Stimulated activated CD4-positive, alpha-beta T cell treated with anti-CD3 and anti-CD28 coated beads, Interleukin-15, amount 100 ng/mL, for 1 hour (primary cell): ENCODE measurements at regions not wholly inside any gene's neighbourhood (a gene's known extent, or its start where the extent isn't known, plus 50 kb on each side); places are given as distances from the start of the nearest gene placed in this dataset.

Source experiments
- DNase-seq, 2 donors: peaks; one replicate each; pipeline ENCODE4 v3.0.0-alpha.2; 2020; ENCODE audit warnings: low read depth in 1 of 2, low spot score in 1 of 2

DNA sequence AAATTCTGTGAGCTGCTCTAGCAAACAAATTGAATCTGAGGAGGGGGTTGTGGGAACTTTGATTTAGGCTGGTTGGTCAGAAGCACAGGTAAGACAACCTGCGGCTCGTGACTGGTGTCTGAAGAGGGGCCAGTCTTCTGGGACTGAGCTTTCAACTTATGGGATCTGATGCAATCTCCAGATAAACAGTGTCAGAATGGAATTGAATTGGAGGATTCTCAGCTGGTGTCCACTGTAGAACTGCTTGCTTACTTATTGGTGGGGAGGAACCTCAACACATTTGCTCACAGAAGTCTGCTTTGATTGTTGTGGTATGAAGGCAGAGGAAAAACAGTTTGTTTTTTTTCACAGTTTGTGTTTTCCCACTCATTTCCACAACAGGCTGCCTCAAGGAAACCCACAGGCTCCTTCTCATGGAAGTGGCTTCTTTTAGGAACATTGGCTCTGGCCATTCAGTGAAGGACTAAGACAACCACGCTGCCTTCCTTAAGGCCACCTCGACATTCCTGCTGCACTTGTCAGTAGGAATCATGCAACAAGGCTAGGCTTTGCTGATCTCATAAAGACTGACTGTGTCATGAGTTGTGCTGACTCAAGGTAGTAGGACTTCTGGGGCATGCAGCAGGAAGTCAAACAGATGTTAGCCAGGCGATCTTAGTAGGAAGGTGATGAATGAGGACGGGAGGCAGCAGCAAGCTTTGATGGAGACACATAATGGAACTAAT lies 104.7 kb downstream of the TSN start:
- no peak for DNase-seq

DNA sequence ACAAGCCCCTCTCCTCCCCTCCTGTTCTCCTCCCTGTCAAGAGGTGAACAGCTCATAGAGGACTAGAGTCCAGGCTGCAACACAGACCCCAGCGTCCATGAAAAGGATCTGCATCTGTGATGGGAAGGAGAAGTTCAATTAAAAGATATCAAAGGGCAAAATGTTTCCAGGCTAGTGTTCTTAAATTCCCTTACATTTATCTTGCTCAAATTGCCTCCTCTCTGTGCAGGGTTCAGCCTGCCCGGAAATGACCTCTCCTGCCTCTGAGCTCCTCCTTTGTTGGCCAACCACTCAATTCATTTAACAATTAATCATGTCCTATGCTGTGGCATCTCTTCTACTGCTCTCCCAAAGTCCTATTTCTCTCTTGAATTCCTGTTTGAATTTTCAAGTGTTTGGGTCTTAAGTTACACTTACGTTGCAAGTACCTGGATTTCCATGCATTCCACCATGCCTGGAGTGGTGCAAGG lies 105.3 kb downstream of the TSN start:
- DNase-seq: no peak

DNA sequence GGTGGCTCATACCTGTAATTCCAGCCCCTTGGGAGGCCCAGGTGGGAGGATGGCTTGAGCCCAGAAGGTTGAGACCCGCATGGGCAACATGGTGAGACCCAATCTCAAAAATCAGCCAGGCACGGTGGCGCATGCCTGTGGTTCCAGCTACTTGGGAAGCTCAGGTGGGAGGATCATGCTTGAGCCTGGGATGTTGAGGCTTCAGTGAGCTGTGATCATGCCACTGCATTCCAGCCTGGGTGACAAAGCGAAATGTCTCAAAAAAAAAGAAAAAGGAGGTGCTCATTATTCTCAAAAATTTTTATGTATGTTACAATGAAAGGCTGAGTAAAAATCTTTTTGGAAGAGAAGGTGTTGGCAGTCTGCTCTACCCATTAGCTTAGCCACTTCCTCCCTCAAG lies 106.8 kb downstream of the TSN start:
- no peak for DNase-seq

DNA sequence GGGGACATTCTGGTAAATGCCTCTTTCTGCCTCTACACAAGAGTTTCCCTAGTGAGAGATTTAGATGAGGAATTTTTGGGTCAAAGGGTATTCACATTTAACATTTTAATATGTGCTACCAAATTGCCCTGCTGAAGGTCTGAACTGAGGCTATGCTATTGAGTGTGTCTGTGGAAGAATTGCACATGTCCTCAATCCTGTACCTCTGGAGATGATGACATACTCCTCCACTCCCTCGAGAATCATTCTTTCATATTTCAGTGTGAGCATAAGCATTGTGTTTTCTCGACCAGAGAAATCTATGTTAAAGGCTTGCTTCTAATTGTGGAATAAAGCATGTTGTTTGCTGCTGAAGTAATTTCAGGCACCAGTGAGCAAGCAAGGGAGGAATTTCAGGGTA lies 110.5 kb downstream of the TSN start:
- DNase-seq: no peak

DNA sequence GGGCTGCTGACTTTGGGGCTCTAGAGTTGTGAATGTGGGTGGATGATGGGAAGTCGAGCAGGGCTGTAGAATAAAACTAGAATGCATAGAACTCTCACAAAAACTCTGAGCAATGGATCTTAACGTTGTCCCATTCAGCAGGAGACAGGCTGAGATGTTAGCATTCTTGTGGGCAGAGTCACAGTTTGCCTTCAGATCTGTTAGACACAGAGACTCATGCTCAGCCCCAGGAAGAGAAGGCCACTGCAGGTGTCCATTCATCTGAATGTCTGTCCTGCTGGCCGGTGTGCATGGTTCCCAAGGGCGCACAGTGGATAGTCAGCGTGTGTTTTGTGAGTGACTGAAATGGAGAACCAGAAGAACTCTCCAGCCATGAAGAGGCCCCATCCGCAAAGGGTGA lies 111.3 kb downstream of the TSN start:
- DNase-seq: no peak

DNA sequence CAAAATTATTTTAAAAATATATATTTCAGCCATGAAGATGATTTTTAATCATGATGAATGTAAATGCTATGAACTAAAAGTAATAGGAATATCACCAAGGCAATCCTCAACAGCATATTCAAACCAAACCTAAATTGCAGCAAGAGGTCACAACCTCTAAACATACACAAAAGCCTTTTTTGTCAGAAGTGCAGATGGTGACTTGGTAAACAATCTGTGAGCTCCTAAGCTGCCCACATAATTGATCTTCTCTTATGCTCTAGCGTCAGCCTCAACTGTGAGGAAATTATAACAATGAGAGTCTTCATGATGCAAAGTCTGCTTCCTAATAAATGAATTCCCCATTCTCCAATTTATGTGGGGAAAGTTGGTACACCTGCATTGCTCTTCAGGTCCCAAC lies 113.2 kb downstream of the TSN start:
- no peak for DNase-seq

DNA sequence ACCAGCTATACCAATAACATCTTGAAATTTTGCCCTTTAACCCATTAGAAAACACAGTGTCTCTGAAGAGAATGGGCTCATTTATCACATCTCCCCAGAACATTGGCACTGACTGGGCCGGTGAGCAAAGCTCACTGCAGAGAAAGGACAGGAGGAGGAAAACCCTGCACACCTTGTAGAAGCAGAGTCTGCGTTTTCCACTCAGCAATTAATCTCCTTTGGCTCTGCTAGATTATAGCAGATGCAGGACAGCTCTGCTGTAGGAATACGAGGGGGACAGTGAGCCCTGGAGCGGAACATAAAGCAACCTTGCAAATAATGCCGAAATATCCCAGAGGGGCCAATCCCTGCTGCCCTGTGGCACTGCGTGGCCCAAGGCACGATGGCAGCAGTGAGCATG lies 113.9 kb downstream of the TSN start:
- DNase-seq: no peak

DNA sequence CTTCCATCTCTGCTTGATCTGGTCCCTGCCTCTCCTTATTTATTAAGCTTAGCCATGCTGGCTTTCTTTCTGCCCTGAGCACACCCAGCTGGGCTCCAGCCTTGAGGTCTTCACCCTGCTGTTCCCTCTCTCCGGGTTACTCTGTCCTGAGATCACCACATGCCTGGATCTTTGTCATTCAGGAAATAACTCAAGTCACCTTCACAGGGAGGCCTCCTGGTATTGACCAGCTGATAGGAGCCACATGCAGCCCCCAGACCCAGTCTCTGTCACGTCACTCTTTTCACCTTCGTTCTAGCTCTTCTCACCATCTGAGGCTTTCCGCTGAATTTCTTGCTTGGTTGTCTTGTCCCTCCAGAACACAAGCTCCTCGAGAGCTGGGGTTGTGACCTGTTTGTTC lies 114.4 kb downstream of the TSN start:
- no peak for DNase-seq

DNA sequence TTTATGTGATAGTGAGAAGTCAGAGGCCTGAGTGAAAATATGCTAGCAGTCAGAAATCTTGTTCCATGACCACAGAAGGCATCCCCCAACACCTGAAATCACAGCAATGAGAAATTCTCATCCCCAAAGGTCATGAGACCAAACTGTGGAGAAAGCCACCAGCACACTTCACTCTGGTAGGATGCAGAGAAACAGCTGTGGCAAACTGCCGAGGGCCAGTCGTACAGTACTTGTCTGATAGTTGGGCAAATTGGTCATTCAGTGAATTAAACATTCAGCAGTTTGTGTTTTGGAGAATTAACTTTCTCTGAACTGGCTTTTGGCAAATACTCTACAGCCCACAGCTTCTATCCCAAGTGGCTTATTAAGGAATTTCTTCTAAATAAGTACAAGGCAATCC lies 117.2 kb downstream of the TSN start:
- DNase-seq: no peak

DNA sequence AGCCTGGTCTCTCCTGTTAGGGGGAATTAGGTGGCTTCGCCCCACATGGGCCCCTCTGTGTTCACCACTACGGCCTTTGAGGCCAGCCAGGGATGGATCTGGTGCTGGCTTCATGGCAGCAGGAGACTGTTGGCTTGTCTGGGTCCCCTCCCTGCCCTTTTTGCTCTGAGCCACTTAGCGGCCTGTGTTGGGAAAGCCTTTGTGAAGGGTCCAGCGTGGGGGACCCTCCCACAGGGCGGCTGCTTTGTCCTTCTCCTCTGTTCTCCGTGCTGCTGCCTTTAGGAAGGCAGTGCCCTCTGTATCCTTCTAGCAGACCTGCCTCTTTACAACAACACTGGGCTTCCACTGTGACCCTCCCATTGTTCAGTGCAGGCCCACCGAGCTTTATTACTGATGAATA lies 118.4 kb downstream of the TSN start:
- DNase-seq: no peak

DNA sequence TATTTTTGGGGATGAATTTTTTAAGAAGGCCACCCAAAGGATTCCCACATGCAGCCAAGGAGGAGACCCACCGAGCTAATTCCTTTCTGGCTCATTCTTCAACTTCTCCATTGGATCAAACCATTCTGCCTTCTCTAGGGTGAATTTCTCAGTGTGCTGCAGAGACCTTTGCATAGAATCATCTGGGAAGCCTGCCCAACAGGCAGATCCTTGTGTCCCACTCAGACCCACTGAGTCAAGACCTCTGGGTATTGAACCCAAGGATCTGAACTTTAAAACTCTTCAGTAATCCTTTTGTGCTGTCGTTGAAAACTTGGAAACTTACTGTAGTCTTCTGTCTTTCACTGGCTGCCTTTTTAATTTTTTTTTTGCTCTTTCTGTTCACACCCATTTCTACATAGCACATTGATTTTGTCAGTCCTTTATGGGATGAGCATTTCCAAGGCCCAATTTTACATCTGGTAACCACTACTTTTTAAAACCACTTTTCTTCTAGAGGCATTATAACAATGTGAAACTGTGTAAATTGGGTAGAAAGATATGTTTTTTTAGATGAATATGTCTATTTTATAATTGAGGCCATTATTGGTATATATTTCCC lies 120.2 kb downstream of the TSN start:
- DNase-seq: no peak

DNA sequence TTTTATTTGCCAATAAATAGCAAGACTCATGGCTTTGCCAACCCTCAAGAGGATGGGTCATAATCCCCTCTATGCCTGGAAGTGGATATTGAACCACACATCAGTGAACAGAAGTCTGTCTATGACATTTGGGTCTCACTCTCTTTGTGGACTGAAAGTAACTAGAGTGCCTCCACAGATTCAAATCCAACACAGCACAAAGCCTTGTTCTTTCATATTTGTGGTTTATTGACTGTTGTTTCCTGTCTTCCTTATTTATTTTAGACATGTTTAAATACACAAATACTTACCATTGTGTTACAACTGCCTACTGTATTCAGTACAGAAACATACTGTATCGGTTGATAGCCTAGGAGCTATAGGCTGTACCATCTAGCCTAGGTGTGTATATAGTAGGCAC lies 121.9 kb downstream of the TSN start:
- no peak for DNase-seq

DNA sequence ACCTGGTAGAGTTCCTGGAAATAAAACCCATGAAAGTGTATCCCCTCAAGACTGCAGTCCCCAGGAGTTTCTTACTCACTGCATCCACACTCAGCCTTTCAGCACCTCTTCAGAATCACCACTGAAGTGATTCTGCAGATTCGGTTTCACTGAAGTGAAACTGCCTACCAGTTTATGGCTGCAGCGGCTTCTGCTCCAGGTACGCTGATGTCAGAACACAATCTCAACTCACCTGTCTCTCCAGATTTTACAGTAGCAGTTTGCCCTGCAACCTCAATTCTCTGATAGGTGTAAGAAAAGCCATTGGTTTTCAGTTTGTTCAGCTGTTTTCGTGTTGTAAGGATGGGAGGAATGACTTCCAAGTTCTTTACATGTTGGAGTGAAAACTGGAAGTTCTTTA lies 124.8 kb downstream of the TSN start:
- DNase-seq: no peak

DNA sequence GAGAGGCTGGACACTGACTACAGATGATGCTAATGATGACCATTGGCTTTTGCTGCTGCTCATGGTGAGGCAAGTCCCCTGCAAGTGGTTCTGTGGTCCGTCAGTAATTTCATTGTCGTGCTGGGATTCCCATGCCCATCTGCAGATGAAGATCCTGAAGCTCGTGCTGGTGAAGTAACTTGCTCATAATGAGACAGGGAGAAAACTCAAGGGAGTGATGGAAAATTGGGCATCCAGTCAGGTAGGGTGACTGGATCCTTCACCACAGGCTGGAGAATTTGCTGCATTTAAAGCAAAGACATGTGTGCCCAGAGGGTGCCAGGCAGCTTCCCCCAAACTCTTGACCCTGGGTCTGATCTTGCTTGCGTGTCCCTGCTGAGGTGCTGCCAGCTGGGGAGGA lies 125.6 kb downstream of the TSN start:
- DNase-seq: no peak

DNA sequence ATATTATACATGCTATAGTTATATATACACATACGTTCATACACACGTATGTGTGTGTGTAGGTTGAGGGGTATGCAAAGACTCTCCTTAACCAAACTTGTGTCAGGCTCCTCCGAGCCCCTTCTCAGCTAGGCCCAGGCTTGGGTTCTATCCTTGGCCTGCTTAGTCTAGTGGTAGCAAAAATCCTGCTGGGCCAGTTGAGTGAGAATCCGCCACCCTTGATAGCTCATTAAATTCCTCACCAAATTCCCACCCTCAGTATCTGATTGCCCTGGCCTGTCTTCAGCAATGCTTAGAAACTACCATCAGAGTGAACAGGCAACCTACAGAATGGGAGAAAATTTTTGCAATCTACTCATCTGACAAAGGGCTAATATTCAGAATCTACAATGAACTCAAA lies 126.5 kb downstream of the TSN start:
- DNase-seq: no peak

DNA sequence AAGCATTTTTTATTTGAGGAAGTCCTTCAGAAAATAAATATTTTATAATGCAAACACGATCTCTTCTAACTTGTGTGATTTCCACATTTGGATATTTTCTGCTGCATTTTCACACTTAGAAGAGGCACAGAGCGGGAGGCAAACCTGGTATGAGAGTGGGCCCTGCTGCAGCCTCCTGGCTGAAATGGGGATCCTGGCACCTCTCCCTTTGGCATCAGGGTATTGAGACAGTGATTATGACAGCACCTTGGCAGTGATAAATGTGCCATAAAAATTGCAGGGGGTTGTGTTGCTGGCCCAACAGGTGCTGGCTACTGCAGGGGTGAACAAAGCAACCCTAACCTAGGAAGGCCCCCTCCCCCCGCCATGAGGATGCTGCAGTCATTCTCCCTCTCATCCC lies 128.6 kb downstream of the TSN start:
- DNase-seq: no peak

DNA sequence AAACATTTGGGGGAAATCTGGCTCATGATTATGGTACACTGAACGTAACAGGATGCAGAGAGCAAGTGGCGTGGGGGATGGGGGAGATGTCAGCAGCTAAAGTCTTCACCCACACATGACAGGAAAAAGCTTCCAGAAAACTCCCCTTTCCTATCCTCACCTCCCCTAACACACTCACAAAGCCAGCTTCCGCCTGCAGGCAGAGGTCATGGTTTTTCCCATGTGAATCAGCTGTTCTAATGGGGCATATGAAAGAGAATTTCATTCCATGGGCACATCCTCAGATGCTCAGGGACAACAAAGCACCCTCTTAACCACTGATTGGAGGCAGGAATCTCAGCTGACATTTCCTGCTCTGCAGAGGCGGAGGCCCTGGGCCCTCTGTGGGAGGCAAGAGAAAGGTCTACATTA lies 129.1 kb downstream of the TSN start:
- no peak for DNase-seq

DNA sequence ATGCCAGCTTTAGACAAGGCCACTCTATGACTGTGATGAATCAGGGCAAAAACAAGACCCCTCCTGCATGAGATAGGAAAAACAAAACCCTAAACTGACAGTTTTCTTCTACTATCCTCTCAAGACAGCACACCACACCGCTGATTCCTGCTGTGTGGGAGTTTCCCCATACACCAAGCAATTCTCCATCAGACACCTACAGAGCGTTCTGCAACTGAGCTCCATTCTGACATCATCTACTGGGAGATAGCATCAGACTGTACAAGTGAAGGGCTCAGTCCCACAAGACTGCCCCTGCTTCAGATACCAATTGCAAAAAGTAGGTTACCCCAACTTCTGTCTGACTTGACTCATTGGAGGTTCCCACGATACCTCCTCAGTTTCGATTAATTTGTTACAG lies 130.6 kb downstream of the TSN start:
- DNase-seq: no peak

DNA sequence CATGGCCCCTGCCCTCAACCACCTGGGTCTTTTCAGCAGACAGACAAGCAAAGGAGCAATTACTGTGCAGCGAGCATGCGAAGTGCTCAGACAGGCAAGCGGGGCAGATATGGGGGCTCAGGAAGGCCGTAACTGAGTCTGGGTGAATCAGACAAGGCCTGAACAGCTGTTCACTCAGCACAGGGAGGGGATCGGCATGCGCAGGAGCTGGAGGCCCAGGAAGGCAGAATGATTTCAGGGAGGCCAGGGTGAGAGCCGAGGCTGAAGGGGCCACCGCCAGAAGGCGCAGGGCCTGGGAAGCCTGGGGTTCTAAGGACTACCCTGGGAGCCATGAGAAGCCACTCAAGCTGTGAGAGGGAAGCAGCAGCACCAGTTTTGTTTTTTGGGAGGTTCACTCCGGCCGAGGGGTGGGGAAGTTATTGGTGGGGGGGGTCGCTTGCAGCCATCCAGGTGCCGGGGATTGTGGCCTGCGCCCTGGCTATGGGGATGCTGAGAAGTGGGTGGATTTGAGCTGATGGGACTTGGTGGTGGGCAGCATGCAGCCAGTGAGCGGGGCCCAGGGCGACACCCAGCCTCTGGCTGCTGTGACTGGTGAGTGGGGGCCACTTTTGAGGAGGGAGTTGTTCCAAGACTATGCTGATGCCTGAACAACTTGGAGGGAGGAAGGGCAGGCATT lies 132.2 kb downstream of the TSN start:
- no peak for DNase-seq

DNA sequence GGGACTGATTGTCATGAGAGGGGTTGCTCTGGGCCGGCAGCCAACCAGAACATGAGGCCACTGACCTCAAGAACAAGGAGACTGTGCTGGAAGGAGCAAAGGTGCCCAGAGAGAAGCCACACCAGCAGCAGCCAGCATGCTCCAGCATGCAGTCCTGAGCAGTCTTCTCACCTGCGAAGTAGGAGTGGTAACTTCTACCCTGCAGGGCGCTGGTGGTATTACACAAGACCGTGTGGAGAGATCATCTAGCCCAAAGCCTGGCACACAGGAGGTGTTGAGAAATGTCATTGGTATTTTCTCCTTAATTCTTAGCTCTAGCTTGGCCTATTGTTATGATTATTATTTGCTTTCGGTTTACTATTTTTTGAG lies 132.7 kb downstream of the TSN start:
- no peak for DNase-seq

DNA sequence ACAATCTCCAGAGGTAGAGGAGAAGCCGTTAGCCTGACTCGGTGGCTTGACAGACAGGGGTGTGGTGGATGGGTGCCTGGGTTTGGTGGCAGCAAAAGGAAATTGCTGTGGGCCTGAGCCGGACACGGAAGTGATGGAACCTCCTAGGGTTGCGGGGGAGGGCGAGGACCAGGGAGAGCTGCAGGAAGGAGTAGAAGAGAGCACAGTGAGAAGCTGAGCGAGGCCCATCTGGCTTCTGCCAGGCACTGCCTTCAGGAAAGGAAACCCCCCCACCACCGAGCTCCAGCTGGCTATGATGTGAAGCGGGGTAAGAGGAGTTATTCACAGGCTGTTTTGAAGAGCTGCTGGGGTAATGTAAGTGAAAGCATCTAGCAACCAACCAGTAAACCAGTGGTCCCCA lies 134.6 kb downstream of the TSN start:
- DNase-seq: no peak

DNA sequence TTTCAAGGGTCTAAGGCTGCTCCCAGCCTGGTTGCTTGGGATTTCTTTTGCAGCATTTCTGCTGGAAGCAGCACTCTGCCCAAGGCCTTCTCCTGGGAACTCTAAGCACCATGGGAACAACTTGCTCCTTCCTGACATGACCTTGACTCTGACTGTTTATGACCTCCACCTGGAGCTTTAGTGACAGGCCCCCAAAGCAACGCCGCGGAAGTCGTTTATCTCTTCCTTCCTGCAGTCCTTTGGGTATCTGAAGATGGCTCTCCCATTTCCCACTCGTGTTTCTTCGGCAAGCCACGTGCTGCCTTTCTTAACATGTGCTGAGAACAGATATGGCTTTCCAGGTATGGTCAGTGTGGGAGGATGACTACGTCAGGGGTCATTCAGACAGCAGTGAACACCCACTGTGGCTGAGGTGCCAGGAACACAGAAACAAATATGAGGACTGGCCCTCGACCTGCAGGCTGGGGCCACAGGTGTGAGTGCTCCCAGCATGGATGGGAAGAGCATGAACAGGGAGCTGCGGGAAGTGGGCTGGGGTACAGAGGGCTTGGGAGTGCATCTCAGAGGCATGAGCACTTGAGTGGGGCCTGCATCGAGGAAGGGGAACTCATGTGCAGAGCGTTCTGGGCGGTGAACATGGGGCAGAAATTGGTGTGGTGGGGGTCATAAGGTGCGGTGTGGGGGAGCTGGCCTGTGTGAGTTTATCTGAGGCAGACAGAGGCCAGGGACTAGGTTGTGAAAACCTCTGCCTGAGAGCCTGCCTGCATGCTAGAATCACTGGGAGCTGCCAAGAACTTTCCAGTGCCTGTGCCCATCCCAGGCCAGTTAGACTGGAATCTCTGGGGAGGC lies 140.5 kb downstream of the TSN start:
- DNase-seq: no peak
